Peyer's patch (tissue), 4 donors: ENCODE measurements at regions not wholly inside any gene's neighbourhood (a gene's known extent, or its start where the extent isn't known, plus 50 kb on each side); places are given as distances from the start of the nearest gene placed in this dataset.

ENCODE experiments used
- DNase-seq, 3 donors: peaks; one replicate each; pipeline ENCODE4 v3.0.0-alpha.2; 2017 to 2019
- H3K27ac ChIP-seq, 4 donors: fragments of 200-600 bp; sonication (generic); one replicate each; pipeline ENCODE4 v1.5.1; 2016 to 2019
- H3K27me3 ChIP-seq, 2 donors: fragments of 200-600 bp; sonication (generic); one replicate each; pipeline ENCODE4 v1.5.1; 2019
- H3K36me3 ChIP-seq, 3 donors: fragments of 200-600 bp; sonication (generic); one replicate each; pipeline ENCODE4 v1.5.1; 2016 to 2019
- H3K4me1 ChIP-seq, 4 donors: fragments of 200-600 bp; sonication (generic); one replicate each; pipeline ENCODE4 v1.5.1; 2016 to 2019
- H3K4me3 ChIP-seq, 4 donors: fragments of 200-600 bp; sonication (generic); 1 replicate in 3 of 4; 2 replicates in 1 of 4; pipeline ENCODE4 v1.5.1; 2016 to 2019; ENCODE audit warnings: mild to moderate bottlenecking in 1 of 4
- H3K9me3 ChIP-seq, 4 donors: fragments of 200-600 bp; sonication (generic); one replicate each; pipeline ENCODE4 v1.5.1; 2016 to 2019; ENCODE audit warnings: mild to moderate bottlenecking in 1 of 4
- POLR2A ChIP-seq, 2 donors: fragments of 450-650 bp; IDR thresholded peaks; one replicate each; pipeline ENCODE4 v1.5.1; 2017; ENCODE audit warnings: antibody characterized with exemption in 2 of 2, mild to moderate bottlenecking in 2 of 2, moderate library complexity in 2 of 2
- TF ChIP-seq, protein P1 (sequence below), 6 experiments: fragments of 450-650 bp in 4 of 6; fragments of 200-600 bp in 2 of 6; sonication (generic) in 1 of 6; IDR thresholded peaks; one replicate each; pipeline ENCODE4 v1.5.1; 2017 to 2019; ENCODE audit warnings: antibody characterized with exemption in 6 of 6, mild to moderate bottlenecking in 3 of 6, moderate library complexity in 1 of 6

DNA sequence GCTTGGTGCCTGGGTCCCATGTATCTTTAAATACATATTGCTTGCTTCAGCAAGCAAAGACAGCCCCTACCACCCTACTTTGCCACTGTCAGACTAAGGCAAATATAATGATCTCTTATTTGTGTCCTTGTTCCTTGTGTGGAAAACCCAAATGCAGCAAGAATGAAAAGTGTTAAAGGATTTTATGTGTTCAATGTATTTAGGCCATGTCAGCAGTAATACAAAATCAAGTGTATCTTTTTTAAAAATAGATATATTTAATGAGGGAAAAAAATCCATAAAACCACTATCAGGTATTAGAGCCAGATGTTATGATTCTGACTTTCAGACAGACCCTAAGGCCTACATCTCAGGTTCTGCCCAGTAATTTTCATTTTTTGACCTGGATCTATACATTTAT is 374.5 kb downstream of the SEC14L1 start:
- H3K36me3 ChIP-seq: no peaks in the 10 kb centered on the region
- H3K27ac ChIP-seq: no peak overlapping the region
- H3K9me3 ChIP-seq: no peaks in the 10 kb centered on the region
- H3K4me3 ChIP-seq: no peak overlapping the region
- TF ChIP-seq POLR2A (IDR thresholded peaks at IDR 0.05): no peak
- TF ChIP-seq, protein P1, sequence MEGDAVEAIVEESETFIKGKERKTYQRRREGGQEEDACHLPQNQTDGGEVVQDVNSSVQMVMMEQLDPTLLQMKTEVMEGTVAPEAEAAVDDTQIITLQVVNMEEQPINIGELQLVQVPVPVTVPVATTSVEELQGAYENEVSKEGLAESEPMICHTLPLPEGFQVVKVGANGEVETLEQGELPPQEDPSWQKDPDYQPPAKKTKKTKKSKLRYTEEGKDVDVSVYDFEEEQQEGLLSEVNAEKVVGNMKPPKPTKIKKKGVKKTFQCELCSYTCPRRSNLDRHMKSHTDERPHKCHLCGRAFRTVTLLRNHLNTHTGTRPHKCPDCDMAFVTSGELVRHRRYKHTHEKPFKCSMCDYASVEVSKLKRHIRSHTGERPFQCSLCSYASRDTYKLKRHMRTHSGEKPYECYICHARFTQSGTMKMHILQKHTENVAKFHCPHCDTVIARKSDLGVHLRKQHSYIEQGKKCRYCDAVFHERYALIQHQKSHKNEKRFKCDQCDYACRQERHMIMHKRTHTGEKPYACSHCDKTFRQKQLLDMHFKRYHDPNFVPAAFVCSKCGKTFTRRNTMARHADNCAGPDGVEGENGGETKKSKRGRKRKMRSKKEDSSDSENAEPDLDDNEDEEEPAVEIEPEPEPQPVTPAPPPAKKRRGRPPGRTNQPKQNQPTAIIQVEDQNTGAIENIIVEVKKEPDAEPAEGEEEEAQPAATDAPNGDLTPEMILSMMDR (IDR thresholded peaks at IDR 0.05): no peak
- H3K4me1 ChIP-seq: no peaks in the 10 kb centered on the region
- no peaks in the 10 kb centered on the region for H3K27me3 ChIP-seq
- no peak for DNase-seq

DNA sequence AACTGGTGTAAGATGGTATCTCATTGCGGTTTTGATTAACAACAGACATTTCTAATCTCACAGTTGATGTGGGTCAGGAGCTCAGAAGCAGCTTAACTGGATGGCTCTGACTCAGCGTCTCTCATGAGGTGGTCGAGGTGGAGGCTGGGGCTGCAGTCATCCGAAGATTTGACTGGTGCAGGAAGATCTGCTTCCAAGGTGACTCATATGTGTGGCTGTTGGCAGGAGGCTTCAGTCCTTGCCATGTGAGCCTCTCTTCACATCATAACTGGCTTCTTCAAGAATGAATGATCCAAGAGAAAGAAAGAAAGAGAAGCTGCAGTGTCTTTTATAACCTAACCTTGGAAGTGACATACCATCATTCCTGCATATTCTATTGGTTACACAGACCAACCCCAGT is 376.1 kb downstream of the SEC14L1 start:
- TF ChIP-seq, protein P1 (IDR thresholded peaks at IDR 0.05): no peak
- TF ChIP-seq POLR2A (IDR thresholded peaks at IDR 0.05): no peak
- no peak overlapping the region for H3K27ac ChIP-seq
- no peaks in the 10 kb centered on the region for H3K9me3 ChIP-seq
- no peak overlapping the region for H3K4me3 ChIP-seq
- H3K36me3 ChIP-seq: no peaks in the 10 kb centered on the region
- H3K27me3 ChIP-seq: no peaks in the 10 kb centered on the region
- no peaks in the 10 kb centered on the region for H3K4me1 ChIP-seq
- DNase-seq: no peak

DNA sequence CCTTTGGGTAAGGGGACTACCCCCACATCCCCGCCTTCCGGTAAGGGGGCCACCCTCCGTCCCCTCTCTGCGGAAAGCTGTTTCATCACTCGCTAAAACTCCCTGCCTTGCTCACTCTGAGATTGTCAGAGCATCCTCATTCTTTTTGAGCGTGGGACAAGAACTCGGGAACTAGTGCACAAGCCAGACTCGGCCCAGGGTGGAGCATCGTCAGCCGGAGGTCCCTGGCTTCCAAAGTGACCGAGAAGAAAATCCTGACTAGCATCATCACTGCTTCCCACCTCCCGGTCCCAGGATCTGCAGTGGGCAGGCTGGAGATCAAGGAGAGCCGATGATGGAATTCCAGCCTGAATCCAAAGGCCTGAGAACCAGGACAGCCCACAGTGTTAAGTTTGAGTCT is 380.3 kb downstream of the SEC14L1 start:
- Histone ChIP-seq H3K36me3 (no peaks in the 10 kb centered on the region), H3K27ac (no peak overlapping the region), H3K9me3 (no peaks in the 10 kb centered on the region), H3K4me3 (no peak overlapping the region), H3K4me1 (no peaks in the 10 kb centered on the region), H3K27me3 (no peaks in the 10 kb centered on the region)
- no peak for DNase-seq
- TF ChIP-seq, protein P1 (IDR thresholded peaks at IDR 0.05): no peak
- no peak for TF ChIP-seq POLR2A (IDR thresholded peaks at IDR 0.05)

DNA sequence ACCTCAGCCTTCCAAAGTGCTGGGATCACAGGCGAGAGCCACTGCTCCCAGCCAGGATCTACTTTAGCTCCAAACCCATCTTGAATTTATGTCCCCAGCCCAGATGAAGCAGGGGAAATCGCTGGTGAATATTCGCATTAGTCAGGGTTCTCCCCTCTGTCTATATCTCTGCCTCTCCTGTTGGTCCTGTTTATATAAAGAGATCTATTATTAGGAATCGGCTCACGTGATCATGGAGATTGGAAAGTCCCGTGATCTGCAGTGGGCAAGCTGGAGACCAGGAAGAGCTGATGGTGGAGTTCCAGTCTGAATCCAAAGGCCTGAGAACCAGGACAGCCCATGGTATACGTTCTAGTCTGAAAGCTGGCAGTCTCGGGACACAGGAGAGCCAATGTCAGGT is 382.8 kb downstream of the SEC14L1 start:
- Histone ChIP-seq H3K4me3 (no peak overlapping the region), H3K36me3 (no peaks in the 10 kb centered on the region), H3K27ac (no peak overlapping the region), H3K9me3 (no peaks in the 10 kb centered on the region), H3K4me1 (peaks cover 0 to under 1% (median 0%) of the 10 kb centered on the region in 4 donors), H3K27me3 (peaks cover 0 to 5% of the 10 kb centered on the region in 2 donors)
- DNase-seq: no peak
- TF ChIP-seq, protein P1 (IDR thresholded peaks at IDR 0.05): no peak
- TF ChIP-seq POLR2A (IDR thresholded peaks at IDR 0.05): no peak

DNA sequence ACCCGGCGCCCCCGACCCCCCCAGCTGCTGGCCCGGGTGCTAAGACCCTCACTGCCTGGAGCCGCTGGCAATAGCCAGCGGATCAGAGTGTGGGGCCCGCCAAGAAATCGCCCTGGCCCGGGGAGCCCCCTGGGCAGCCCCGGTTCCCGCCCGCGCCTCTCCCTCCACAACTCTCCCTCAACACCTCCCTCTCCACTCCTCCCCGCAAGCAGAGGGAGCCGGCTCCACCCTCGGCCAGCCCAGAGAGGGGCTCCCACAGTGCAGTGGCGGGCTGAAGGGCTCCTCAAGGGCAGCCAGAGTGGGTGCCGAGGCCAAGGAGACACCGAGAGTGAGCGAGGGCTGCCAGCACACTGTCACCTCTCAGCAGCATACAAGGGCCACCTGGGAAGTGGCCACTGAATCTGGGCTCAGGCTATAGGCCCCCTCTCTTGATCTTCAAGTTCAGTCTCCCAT is 385.5 kb downstream of the SEC14L1 start:
- no peak for DNase-seq
- H3K27me3 ChIP-seq: peaks cover 0 to 6% of the 10 kb centered on the region in 2 donors
- H3K4me3 ChIP-seq: no peak overlapping the region
- no peaks in the 10 kb centered on the region for H3K36me3 ChIP-seq
- H3K27ac ChIP-seq: no peak overlapping the region
- H3K4me1 ChIP-seq: peaks cover 0 to 8% (median 0%) of the 10 kb centered on the region in 4 donors
- H3K9me3 ChIP-seq: no peaks in the 10 kb centered on the region
- TF ChIP-seq POLR2A (IDR thresholded peaks at IDR 0.05): no peak
- TF ChIP-seq, protein P1 (IDR thresholded peaks at IDR 0.05): no peak
